ENCODE measurements at regions not wholly inside any gene's neighbourhood (a gene's known extent, or its start where the extent isn't known, plus 50 kb on each side); places are given as distances from the start of the nearest gene placed in this dataset.

DNA sequence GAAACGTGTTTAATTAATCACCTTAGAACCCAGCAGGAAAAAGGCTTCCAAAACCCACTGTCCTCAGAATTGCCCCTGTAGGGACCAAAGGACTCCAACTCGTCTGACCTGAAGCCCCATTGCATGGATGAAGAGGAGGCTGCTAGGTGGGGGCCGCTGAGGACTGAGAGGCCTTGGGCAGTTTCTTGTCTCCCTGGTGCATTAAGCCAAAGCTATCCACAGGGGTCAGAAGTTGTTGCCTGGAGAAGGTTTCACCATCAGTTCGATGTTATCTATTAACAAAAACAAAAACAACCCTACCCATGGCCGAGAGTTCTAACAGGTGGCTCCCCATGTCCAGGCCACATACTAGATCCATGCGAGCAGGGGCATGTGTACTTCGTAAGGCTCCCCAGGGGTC lies 120.9 kb upstream of the CD93 start:
- no peak for TF ChIP-seq ZNF79 (CRISPR knock-in tag; IDR thresholded peaks at IDR 0.05; ENCODE audit: low read depth)
- no peak for TF ChIP-seq FOXP1 (CRISPR knock-in tag; IDR thresholded peaks at IDR 0.05)
- no peak for TF ChIP-seq CHD2 (IDR thresholded peaks at IDR 0.05; ENCODE audit: low read depth, low read length)
- TF ChIP-seq, protein P1, sequence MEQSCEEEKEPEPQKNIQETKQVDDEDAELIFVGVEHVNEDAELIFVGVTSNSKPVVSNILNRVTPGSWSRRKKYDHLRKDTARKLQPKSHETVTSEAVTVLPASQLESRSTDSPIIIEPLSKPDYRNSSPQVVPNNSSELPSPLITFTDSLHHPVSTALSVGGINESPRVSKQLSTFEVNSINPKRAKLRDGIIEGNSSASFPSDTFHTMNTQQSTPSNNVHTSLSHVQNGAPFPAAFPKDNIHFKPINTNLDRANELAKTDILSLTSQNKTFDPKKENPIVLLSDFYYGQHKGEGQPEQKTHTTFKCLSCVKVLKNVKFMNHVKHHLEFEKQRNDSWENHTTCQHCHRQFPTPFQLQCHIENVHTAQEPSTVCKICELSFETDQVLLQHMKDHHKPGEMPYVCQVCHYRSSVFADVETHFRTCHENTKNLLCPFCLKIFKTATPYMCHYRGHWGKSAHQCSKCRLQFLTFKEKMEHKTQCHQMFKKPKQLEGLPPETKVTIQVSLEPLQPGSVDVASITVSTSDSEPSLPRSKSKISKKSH (CRISPR knock-in tag; IDR thresholded peaks at IDR 0.05): no peak
- no peak for FAIRE-seq
- ChIA-PET POLR2A (interaction anchor here (0.8 kb wide), 1 partner anchor 297 kb away, joined by 3 read pairs; no protein-coding TSS in a partner anchor), CTCF (ENCODE audit: low intra/inter-chr PET ratio) (no interaction called here)
- WGBS (ENCODE audit: insufficient coverage, low coverage, missing lambda C conversion rate): 30% methylated on average over 7 of the region's 7 CpGs
- H3K9me1 ChIP-seq (ENCODE audit: control insufficient read depth, insufficient read depth, low read length): no peaks in the 10 kb centered on the region
- intact Hi-C loops (cut with micrococcal nuclease) (no loop called here), in situ Hi-C loops (cut with MboI) (no loop called here)
- H4K20me1 ChIP-seq (replicated peaks; ENCODE audit: control insufficient read depth, insufficient read depth, low read length): no peaks in the 10 kb centered on the region
- H3K9me3 ChIP-seq (replicated peaks; ENCODE audit: control insufficient read depth, insufficient read depth, low read depth, low read length): no peaks in the 10 kb centered on the region
- no peak overlapping the region for H3K4me3 ChIP-seq
- H3K27ac ChIP-seq (ENCODE audit: extremely low read depth, low read depth, low read length): no peak overlapping the region
- H3K9ac ChIP-seq (ENCODE audit: insufficient read depth in 1 of 2, low read depth in 2 of 2, low read length in 2 of 2): no peak overlapping the region
- BruUV-seq (replicated peaks): no TSS peak
- no peak overlapping the region for H3K4me2 ChIP-seq (ENCODE audit: insufficient read depth, low read length)
- H3K79me2 ChIP-seq (ENCODE audit: control insufficient read depth, insufficient read depth, low read length): no peaks in the 10 kb centered on the region
- no peak overlapping the region for H2AFZ ChIP-seq (ENCODE audit: low read depth, low read length)
- no peaks in the 10 kb centered on the region for H3K36me3 ChIP-seq (ENCODE audit: control insufficient read depth, insufficient read depth, low read length)
- no peak for DNase-seq (ENCODE audit: extremely low read depth in 1 of 4, low spot score in 3 of 4)
- H3K4me1 ChIP-seq (replicated peaks in 1 of 2; ENCODE audit: control insufficient read depth in 2 of 2, insufficient read depth in 2 of 2, low read length in 2 of 2): peaks cover 0 to 15% of the 10 kb centered on the region in 2 experiments; a peak in 3 of 5 replicates
- ATAC-seq: peak; percentile 51; the same call in 2 of the 3 replicates
- H3K27me3 ChIP-seq (ENCODE audit: control insufficient read depth in 2 of 2, insufficient read depth in 2 of 2, low read length in 2 of 2): no peaks in the 10 kb centered on the region

DNA sequence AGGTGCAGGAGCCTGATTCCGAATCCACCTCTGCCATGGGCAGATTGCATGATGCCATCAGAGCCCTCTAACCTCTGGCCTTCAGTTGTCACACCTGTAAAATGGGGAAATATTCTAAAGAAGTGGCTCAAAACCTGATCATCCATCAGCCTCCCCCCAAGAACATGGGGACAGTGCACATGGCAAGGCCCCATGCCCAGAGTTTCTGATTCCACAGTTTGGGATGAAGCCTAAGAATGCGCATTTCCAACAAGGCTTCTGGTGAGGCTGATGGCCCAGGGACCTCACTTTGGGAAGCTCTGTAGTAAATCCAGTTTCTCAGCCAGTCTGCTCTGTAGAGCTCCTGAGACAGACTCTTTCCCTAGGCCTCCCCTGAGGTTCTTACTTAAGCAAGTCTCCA lies 119.9 kb upstream of the CD93 start:
- H3K36me3 ChIP-seq (ENCODE audit: control insufficient read depth, insufficient read depth, low read length): no peaks in the 10 kb centered on the region
- H3K79me2 ChIP-seq (ENCODE audit: control insufficient read depth, insufficient read depth, low read length): no peaks in the 10 kb centered on the region
- no peak overlapping the region for H3K27ac ChIP-seq (ENCODE audit: extremely low read depth, low read depth, low read length)
- H3K27me3 ChIP-seq (ENCODE audit: control insufficient read depth in 2 of 2, insufficient read depth in 2 of 2, low read length in 2 of 2): no peaks in the 10 kb centered on the region
- H3K4me1 ChIP-seq (replicated peaks in 1 of 2; ENCODE audit: control insufficient read depth in 2 of 2, insufficient read depth in 2 of 2, low read length in 2 of 2): peaks cover 1 to 21% of the 10 kb centered on the region in 2 experiments; a peak in 4 of 5 replicates
- WGBS (ENCODE audit: insufficient coverage, low coverage, missing lambda C conversion rate): 61% methylated on average over 2 of the region's 2 CpGs
- H3K9me3 ChIP-seq (replicated peaks; ENCODE audit: control insufficient read depth, insufficient read depth, low read depth, low read length): no peaks in the 10 kb centered on the region
- BruUV-seq (replicated peaks): no TSS peak
- H3K9ac ChIP-seq (ENCODE audit: insufficient read depth in 1 of 2, low read depth in 2 of 2, low read length in 2 of 2): no peak overlapping the region
- H3K9me1 ChIP-seq (ENCODE audit: control insufficient read depth, insufficient read depth, low read length): no peaks in the 10 kb centered on the region
- no peak overlapping the region for H3K4me3 ChIP-seq
- ChIA-PET POLR2A (interaction anchor here (0.7 kb wide), 1 partner anchor 372 kb away, joined by 4 read pairs; no protein-coding TSS in a partner anchor), CTCF (ENCODE audit: low intra/inter-chr PET ratio) (no interaction called here)
- no peak for FAIRE-seq
- H4K20me1 ChIP-seq (replicated peaks; ENCODE audit: control insufficient read depth, insufficient read depth, low read length): no peaks in the 10 kb centered on the region
- no peak overlapping the region for H3K4me2 ChIP-seq (ENCODE audit: insufficient read depth, low read length)
- no peak overlapping the region for H2AFZ ChIP-seq (ENCODE audit: low read depth, low read length)
- intact Hi-C loops (cut with micrococcal nuclease) (no loop called here), in situ Hi-C loops (cut with MboI) (no loop called here)
- ATAC-seq: no peak
- DNase-seq (ENCODE audit: extremely low read depth in 1 of 4, low spot score in 3 of 4): no peak
- TF ChIP-seq, protein P2, sequence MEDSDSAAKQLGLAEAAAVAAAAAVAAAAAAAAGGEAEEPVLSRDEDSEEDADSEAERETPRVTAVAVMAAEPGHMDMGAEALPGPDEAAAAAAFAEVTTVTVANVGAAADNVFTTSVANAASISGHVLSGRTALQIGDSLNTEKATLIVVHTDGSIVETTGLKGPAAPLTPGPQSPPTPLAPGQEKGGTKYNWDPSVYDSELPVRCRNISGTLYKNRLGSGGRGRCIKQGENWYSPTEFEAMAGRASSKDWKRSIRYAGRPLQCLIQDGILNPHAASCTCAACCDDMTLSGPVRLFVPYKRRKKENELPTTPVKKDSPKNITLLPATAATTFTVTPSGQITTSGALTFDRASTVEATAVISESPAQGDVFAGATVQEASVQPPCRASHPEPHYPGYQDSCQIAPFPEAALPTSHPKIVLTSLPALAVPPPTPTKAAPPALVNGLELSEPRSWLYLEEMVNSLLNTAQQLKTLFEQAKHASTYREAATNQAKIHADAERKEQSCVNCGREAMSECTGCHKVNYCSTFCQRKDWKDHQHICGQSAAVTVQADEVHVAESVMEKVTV (CRISPR knock-in tag; IDR thresholded peaks at IDR 0.05): no peak
- TF ChIP-seq, protein P3, sequence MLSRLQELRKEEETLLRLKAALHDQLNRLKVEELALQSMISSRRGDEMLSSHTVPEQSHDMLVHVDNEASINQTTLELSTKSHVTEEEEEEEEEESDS (CRISPR knock-in tag; IDR thresholded peaks at IDR 0.05): no peak
- TF ChIP-seq EP300 (IDR thresholded peaks at IDR 0.05; ENCODE audit: low read length) (no peak), NR2C2 (CRISPR knock-in tag; IDR thresholded peaks at IDR 0.05) (no peak), NR2C2 (tag; IDR thresholded peaks at IDR 0.05) (no peak), COPS2 (conservative IDR thresholded peaks at IDR 0.05) (no peak)
